HG03108 (cell line): ENCODE measurements at regions not wholly inside any gene's neighbourhood (a gene's known extent, or its start where the extent isn't known, plus 50 kb on each side); places are given as distances from the start of the nearest gene placed in this dataset.

Experiments used
- ATAC-seq: cut with Tn5 transposase; IDR thresholded peaks from one replicate; pipeline ENCODE4 v1.9.1; 2021; ENCODE audit warnings: moderate library complexity; ENCODE audit not compliant: unreplicated experiment

GRCh38 chr7:41383596-41383995 is 319.3 kb downstream of the INHBA start:
- no peak for ATAC-seq

- ATAC-seq = no peak
Observed at GRCh38 chr7:41378156-41378555, 324.7 kb downstream of the INHBA start.

GRCh38 chr7:41375582-41375981 is 327.3 kb downstream of the INHBA start:
- ATAC-seq = no peak

- no peak for ATAC-seq
Observed at GRCh38 chr7:41374150-41374848, 328.6 kb downstream of the INHBA start.

GRCh38 chr7:41367967-41368882 is 334.7 kb downstream of the INHBA start:
- ATAC-seq = no peak

- ATAC-seq = no peak
Observed at GRCh38 chr7:41351091-41351490, 351.8 kb downstream of the INHBA start.

- no peak for ATAC-seq
Observed at GRCh38 chr7:41346878-41347277, 356.0 kb downstream of the INHBA start.

- ATAC-seq = no peak
Observed at GRCh38 chr7:41339913-41340676, 362.8 kb downstream of the INHBA start.

- ATAC-seq = no peak
Observed at GRCh38 chr7:41336981-41337380, 365.9 kb downstream of the INHBA start.

- no peak for ATAC-seq
Observed at GRCh38 chr7:41336455-41336952, 366.4 kb downstream of the INHBA start.

GRCh38 chr7:41334071-41334862 is 368.6 kb downstream of the INHBA start:
- no peak for ATAC-seq

- no peak for ATAC-seq
Observed at GRCh38 chr7:41333511-41333910, 369.4 kb downstream of the INHBA start.

GRCh38 chr7:41331194-41331593 is 371.7 kb downstream of the INHBA start:
- ATAC-seq = no peak

GRCh38 chr7:41328544-41328943 is 374.3 kb downstream of the INHBA start:
- no peak for ATAC-seq

GRCh38 chr7:41328131-41328530 is 374.8 kb downstream of the INHBA start:
- ATAC-seq = no peak

GRCh38 chr7:41326616-41327015 is 376.3 kb downstream of the INHBA start:
- ATAC-seq = no peak

GRCh38 chr7:41323806-41324205 is 379.1 kb downstream of the INHBA start:
- ATAC-seq = no peak

- no peak for ATAC-seq
Observed at GRCh38 chr7:41319581-41319980, 383.3 kb downstream of the INHBA start.

GRCh38 chr7:41316410-41316809 is 386.5 kb downstream of the INHBA start:
- ATAC-seq = no peak

- no peak for ATAC-seq
Observed at GRCh38 chr7:41315764-41316163, 387.1 kb downstream of the INHBA start.
